ENCODE measurements at regions not wholly inside any gene's neighbourhood (a gene's known extent, or its start where the extent isn't known, plus 50 kb on each side); places are given as distances from the start of the nearest gene placed in this dataset.

DNA sequence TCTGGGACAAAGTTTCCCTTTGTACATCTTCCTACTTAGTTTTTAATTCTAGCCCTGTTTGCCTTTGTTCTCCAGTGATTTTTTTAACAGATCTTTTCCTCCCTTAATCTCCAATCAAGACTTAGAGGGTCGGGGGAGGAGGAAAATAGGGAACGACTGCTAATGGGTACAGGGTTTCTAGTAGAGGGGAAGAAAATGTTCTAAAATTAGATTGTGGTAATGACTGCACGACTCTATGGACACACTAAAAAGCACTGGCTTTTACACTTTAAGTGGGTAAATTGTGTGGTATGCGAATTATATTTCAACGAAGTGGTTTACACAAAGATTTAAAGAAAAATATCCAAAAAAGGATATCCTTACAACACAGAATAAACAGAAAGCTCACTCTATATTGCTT lies 110.0 kb upstream of the SPON1 start:
- H3K27ac Mint-ChIP-seq = no peak overlapping the region
- DNase-seq (no peak), ATAC-seq (no peak)
- H3K4me3 Mint-ChIP-seq = no peak overlapping the region
- H3K9me3 Mint-ChIP-seq = no peaks in the 10 kb centered on the region
- peaks cover 12% of the 10 kb centered on the region for H3K4me1 Mint-ChIP-seq
- H3K27me3 Mint-ChIP-seq = no peaks in the 10 kb centered on the region

- ATAC-seq (no peak), DNase-seq (no peak)
- H3K27me3 Mint-ChIP-seq = no peaks in the 10 kb centered on the region
- no peak overlapping the region for H3K4me3 Mint-ChIP-seq
- H3K27ac Mint-ChIP-seq = no peak overlapping the region
- H3K9me3 Mint-ChIP-seq = peaks cover 0 to 6% of the 10 kb centered on the region in 2 donors
- peaks cover 31% of the 10 kb centered on the region for H3K4me1 Mint-ChIP-seq
Observed at GRCh38 chr11:13857828-13858227, 104.7 kb upstream of the SPON1 start.

DNA sequence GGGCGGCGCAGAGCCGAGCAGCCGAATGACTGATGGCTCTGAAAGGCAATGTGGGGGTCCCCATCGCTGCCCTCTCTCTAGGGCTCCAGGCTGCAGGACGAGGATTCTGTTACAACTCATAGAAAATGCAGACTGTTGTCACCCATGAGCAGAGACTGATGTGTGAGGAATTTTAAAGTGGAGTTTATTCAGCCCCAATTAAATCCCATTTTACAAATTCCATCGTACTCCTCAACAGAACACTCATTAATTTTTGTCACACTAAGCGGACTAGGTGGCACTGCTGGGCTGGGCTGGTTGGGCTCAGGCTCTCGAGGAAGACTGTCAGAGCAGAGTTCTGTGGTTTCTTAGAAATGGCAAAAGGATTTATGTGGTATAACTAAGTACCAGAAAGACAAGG lies 102.6 kb upstream of the SPON1 start:
- Mint-ChIP-seq H3K27me3 (no peaks in the 10 kb centered on the region), H3K4me3 (no peak overlapping the region), H3K27ac (no peak overlapping the region), H3K4me1 (peaks cover 34% of the 10 kb centered on the region), H3K9me3 (peaks cover 0 to 6% of the 10 kb centered on the region in 2 donors)
- ATAC-seq (peak; percentile 31), DNase-seq (no peak)

- peak; percentile 63 for ATAC-seq
- peak overlapping the region; percentile 13 to 62 for H3K4me3 Mint-ChIP-seq
Observed at GRCh38 chr11:13861411-13861810, 101.1 kb upstream of the SPON1 start.

DNA sequence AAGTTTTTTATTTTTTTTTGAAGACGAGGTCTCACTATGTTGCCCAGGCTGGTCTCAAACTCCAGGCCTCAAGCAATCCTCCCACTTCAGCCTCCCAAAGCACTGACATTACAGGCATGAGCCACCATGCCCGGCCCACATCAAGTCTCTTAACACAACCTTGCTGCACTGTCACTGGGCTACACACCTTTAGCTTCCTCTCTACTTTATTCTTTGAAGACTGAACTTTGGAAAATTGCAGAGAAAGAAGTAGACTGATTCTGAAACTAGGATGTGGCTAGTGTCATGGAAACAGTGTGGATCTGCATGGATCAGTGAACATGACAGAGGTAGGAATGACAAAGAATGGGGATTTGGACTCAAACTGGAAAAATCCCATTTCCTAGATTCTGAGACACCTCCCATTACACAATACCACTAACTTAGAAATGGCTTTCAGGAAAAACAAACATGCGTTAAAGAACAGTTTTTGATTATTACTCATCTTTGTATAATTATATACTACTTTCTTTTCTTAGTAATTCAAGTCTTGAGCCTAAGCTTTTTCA lies 99.6 kb upstream of the SPON1 start:
- no peak for DNase-seq
- H3K27ac Mint-ChIP-seq = peak overlapping the region in 1 of 2 donors; percentile 40
- H3K9me3 Mint-ChIP-seq = peaks cover 0 to 6% of the 10 kb centered on the region in 2 donors
- H3K4me3 Mint-ChIP-seq = no peak overlapping the region
- ATAC-seq = peak; percentile 50
- no peaks in the 10 kb centered on the region for H3K27me3 Mint-ChIP-seq
- peaks cover 34% of the 10 kb centered on the region for H3K4me1 Mint-ChIP-seq

More at GRCh38 chr11:13861411-13861810, 101.1 kb upstream of the SPON1 start:
- Mint-ChIP-seq H3K27ac (peak overlapping the region in 1 of 2 donors; percentile 34), H3K9me3 (peaks cover 0 to 6% of the 10 kb centered on the region in 2 donors), H3K27me3 (no peaks in the 10 kb centered on the region), H3K4me1 (peaks cover 34% of the 10 kb centered on the region)
- no peak for DNase-seq

DNA sequence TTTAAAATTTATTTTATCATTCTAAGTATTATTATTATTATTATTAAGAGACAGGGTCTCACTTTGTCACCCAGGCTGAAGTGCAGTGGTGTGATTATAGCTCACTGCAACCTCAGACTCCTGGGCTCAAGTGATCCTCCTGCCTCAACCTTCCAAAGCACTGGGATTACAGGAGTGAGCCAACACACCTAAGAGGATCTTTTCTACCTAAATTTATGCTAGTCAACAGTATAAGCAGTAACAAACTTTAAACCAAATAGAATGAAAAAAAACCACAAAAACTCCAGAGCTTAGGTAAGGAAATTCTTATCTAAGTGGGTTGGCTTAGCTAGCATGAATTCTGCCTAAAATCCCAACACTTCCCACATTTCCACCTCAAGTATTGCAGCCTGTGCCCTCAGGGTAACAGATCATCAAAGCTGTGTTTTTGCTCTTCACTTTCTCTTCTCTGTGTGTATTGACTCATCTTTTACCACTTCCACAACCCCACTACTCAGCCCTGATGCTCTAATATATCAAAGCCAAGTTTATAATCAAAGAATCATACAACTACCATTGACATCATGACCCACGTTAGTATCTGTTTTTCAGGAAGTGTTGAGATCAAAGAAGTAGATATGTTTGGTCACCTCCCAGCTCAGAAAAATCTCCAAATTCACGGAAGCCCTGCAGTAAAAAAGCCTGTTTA lies 93.7 kb upstream of the SPON1 start:
- H3K27ac Mint-ChIP-seq = peak overlapping the region; percentile 89 to 93
- DNase-seq = peak; percentile 38 to 50
- peak overlapping the region; percentile 44 to 63 for H3K4me3 Mint-ChIP-seq
- ATAC-seq = peak; percentile 98
- H3K4me1 Mint-ChIP-seq = peaks cover 42% of the 10 kb centered on the region
- no peaks in the 10 kb centered on the region for H3K27me3 Mint-ChIP-seq
- peaks cover 7 to 8% of the 10 kb centered on the region in 2 donors for H3K9me3 Mint-ChIP-seq

DNA sequence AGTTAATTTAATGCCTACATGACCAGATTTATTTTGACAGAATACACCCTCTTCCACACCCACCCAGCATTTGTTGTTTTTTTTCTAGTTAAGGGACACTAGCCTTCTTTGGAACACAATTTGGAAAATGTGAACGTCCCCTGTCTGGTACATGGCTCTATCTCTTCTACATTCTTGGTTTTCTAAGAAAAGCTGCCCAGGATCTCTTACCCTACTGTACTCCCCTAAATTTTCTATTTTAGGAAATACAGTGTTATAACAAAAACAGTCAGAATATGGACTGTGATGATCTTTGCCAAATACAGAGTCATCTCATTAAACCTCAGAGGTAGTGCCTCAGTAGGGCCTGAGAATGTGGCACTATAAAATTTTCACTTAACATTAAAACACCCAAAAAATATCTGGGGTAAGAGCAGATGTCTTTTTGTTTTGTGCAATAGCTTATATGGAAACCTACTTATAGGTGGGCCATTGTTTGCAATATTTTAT lies 93.1 kb upstream of the SPON1 start:
- peak overlapping the region; percentile 89 to 93 for H3K27ac Mint-ChIP-seq
- peak; percentile 66 for ATAC-seq
- DNase-seq = no peak
- H3K4me1 Mint-ChIP-seq = peaks cover 42% of the 10 kb centered on the region
- H3K4me3 Mint-ChIP-seq = peak overlapping the region; percentile 44 to 63
- peaks cover 7 to 8% of the 10 kb centered on the region in 2 donors for H3K9me3 Mint-ChIP-seq
- no peaks in the 10 kb centered on the region for H3K27me3 Mint-ChIP-seq

DNA sequence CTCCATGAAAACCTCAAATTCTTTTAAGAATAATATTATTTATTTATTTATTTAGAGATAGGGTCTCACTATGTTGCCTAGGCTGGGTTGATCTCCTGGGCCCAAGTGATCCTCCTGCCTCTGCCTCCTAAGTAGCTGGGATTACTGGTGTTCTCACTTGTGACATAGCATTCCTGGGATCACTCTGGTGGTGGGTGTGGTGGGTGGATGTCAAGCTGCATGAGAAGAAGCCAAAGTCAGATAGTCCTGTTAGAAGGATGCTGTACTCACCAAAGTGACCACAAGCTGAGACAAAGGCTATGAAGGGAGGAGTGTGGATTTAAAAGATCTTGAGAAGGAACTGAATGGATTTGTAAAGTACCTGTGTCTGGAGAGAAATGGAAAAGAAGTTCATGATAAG lies 87.9 kb upstream of the SPON1 start:
- H3K4me3 Mint-ChIP-seq = no peak overlapping the region
- peaks cover 38% of the 10 kb centered on the region for H3K4me1 Mint-ChIP-seq
- H3K9me3 Mint-ChIP-seq = peaks cover 7 to 8% of the 10 kb centered on the region in 2 donors
- DNase-seq (no peak), ATAC-seq (no peak)
- no peaks in the 10 kb centered on the region for H3K27me3 Mint-ChIP-seq
- no peak overlapping the region for H3K27ac Mint-ChIP-seq

DNA sequence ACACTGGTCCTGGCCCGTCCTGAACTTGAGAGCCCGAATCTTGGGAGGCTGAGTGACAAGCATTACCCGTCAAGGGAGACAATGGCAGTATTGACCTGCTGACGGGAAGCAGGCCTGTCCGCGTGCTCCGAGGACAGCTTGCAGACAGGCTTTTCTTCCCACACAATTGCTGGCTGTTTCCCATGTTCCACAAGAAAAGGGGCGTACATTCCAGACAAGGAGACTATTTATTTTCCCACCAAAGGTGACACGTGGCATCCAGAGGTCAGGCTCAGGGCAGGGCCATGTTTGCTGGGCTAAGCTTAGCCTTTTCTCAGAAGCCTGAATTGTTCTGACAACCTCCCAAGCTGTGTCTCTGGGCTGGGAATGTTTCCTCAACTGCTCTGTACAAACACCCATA lies 86.9 kb upstream of the SPON1 start:
- Mint-ChIP-seq H3K4me1 (peaks cover 31% of the 10 kb centered on the region), H3K4me3 (no peak overlapping the region), H3K9me3 (peaks cover 7 to 8% of the 10 kb centered on the region in 2 donors), H3K27ac (no peak overlapping the region), H3K27me3 (no peaks in the 10 kb centered on the region)
- DNase-seq (no peak), ATAC-seq (no peak)

DNA sequence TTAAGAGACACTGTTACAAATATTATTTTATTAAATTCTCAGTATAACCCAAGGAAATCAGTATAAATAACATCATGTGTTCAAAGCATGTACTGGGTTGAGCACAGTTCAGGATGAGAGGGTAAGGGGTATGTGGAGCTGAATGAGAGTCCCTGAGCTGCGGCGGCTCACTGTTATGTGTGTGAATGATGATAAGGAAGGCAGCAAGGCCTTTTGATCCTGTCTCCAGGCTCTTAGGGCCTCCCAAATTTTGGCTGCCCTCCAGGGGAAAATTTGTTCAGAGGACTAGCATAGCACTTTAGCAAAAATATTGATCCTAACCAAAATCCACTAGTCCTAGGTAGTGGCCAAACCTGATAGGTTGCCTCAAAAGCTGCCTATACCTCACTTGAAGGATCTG lies 86.1 kb upstream of the SPON1 start:
- H3K27me3 Mint-ChIP-seq = no peaks in the 10 kb centered on the region
- peaks cover 3% of the 10 kb centered on the region in 2 donors for H3K9me3 Mint-ChIP-seq
- H3K4me1 Mint-ChIP-seq = peaks cover 31% of the 10 kb centered on the region
- DNase-seq = no peak
- ATAC-seq = no peak
- H3K27ac Mint-ChIP-seq = no peak overlapping the region
- H3K4me3 Mint-ChIP-seq = no peak overlapping the region

DNA sequence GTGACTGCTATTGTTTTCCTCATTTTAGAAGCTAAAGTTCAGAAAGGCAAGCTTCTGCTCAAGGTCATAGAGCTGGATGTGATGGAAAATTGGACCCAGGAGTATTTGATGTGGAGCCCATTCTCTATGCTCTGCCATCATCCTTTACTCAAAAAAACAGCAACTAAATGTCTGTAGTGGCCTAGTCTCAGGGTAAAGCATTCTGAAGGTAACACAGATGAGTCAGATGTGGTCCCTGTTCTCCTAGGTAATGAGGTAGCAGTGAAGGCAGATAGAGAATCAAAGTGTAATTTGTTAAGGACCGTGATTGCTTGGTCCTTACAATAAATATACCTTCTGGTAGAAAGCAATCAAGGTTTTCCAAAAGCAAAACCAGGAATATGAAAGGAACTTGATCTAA lies 84.4 kb upstream of the SPON1 start:
- Mint-ChIP-seq H3K4me3 (no peak overlapping the region), H3K27ac (no peak overlapping the region), H3K9me3 (no peaks in the 10 kb centered on the region), H3K27me3 (no peaks in the 10 kb centered on the region), H3K4me1 (peaks cover 23% of the 10 kb centered on the region)
- DNase-seq (no peak), ATAC-seq (peak; percentile 63)

GRCh38 chr11:13880634-13881033 lies 81.9 kb upstream of the SPON1 start:
- peaks cover 0 to 4% of the 10 kb centered on the region in 2 donors for H3K9me3 Mint-ChIP-seq
- peaks cover 16% of the 10 kb centered on the region for H3K4me1 Mint-ChIP-seq
- no peak overlapping the region for H3K4me3 Mint-ChIP-seq
- no peaks in the 10 kb centered on the region for H3K27me3 Mint-ChIP-seq
- peak overlapping the region in 1 of 2 donors; percentile 10 for H3K27ac Mint-ChIP-seq
- ATAC-seq = no peak
- no peak for DNase-seq

- no peak for DNase-seq
- Mint-ChIP-seq H3K27ac (no peak overlapping the region), H3K4me1 (peaks cover 16% of the 10 kb centered on the region), H3K27me3 (no peaks in the 10 kb centered on the region), H3K9me3 (peaks cover 0 to 4% of the 10 kb centered on the region in 2 donors), H3K4me3 (no peak overlapping the region)
- ATAC-seq = no peak
Observed at GRCh38 chr11:13881226-13881905, 81.2 kb upstream of the SPON1 start.

DNA sequence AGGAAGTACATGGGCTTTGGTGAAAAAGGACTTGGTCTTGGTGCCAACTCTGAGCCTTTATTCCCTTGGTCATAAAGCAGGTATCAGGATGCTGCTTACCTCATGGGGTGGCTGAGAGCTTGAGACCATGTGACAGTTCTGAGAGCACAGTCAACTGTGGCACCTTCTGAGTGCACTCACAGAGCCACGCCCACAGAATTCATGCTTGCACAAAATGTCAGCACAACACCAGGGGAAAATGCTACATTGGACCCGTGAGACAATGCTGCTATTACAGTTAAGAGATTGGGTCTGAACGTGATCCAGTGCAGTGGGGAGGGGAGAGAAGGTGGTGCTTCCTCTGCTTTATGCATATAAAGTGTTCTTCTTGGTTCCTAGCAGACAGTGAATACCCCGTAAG lies 79.5 kb upstream of the SPON1 start:
- Mint-ChIP-seq H3K4me3 (no peak overlapping the region), H3K4me1 (peaks cover 5% of the 10 kb centered on the region), H3K27ac (no peak overlapping the region), H3K27me3 (no peaks in the 10 kb centered on the region), H3K9me3 (peaks cover 7 to 9% of the 10 kb centered on the region in 2 donors)
- DNase-seq (peak in 1 of 2 donors; percentile 20), ATAC-seq (peak; percentile 85)

- peaks cover 5% of the 10 kb centered on the region for H3K4me1 Mint-ChIP-seq
- H3K4me3 Mint-ChIP-seq = no peak overlapping the region
- peaks cover 7 to 9% of the 10 kb centered on the region in 2 donors for H3K9me3 Mint-ChIP-seq
- no peaks in the 10 kb centered on the region for H3K27me3 Mint-ChIP-seq
- H3K27ac Mint-ChIP-seq = no peak overlapping the region
- ATAC-seq = no peak
- DNase-seq = no peak
Observed at GRCh38 chr11:13883589-13883988, 78.9 kb upstream of the SPON1 start.

All from stimulated activated naive CD8-positive, alpha-beta T cell treated with anti-CD3 and anti-CD28 coated beads, Interleukin-15, amount 100 ng/mL, for 72 hours (primary cell).